ENCODE measurements at regions not wholly inside any gene's neighbourhood (a gene's known extent, or its start where the extent isn't known, plus 50 kb on each side); places are given as distances from the start of the nearest gene placed in this dataset.
"Not testable (repeated sequence)": the region's sequence is repeated elsewhere in the genome, so short reads cannot be mapped to it uniquely, and the experiment has no call there.

- intact Hi-C loops (cut with micrococcal nuclease), result not testable (repeated sequence)
Measured at GRCh38 chrX:140138065-140138464, 172.7 kb upstream of the CXorf66 start.

GRCh38 chrX:140132937-140133336, 167.6 kb upstream of the CXorf66 start:
- no peak overlapping the region for H3K27ac ChIP-seq (ENCODE audit: low read depth, low read length)
- no peak overlapping the region for H3K9ac ChIP-seq (ENCODE audit: low read length)
- intact Hi-C loops (cut with micrococcal nuclease), result no loop called here
- no peaks in the 10 kb centered on the region for H3K9me2 ChIP-seq (ENCODE audit: insufficient read depth)
- H3K4me3 ChIP-seq (replicated peaks in 1 of 2; ENCODE audit: low read depth in 1 of 2, low read length in 2 of 2), result no peak overlapping the region
- CTCF ChIA-PET, result no interaction called here
- RAD21 ChIA-PET (ENCODE audit: low non-redundant PET in 1 of 2, low total read pairs in 2 of 2, uncharacterized antibody in 2 of 2, unreplicated experiment in 2 of 2), result no interaction called here
- no peak overlapping the region for H3K4me2 ChIP-seq (ENCODE audit: low read length)
- H2AFZ ChIP-seq (ENCODE audit: low read depth, low read length, poor library complexity, severe bottlenecking), result no peak overlapping the region
- H3K4me1 ChIP-seq (ENCODE audit: control insufficient read depth in 1 of 2, insufficient read depth in 2 of 2, low read length in 2 of 2), result no peaks in the 10 kb centered on the region
- DNase-seq (ENCODE audit: low read depth, low spot score) (no peak), ATAC-seq (no peak)
- POLR2A ChIA-PET, result no interaction called here
- H3K79me2 ChIP-seq (ENCODE audit: insufficient read depth, low read length), result no peaks in the 10 kb centered on the region
- no peaks in the 10 kb centered on the region for H4K20me1 ChIP-seq (ENCODE audit: insufficient read depth)
- no TSS peak for BruUV-seq (replicated peaks)
- H3K9me3 ChIP-seq (ENCODE audit: control insufficient read depth in 1 of 2, insufficient read depth in 1 of 2, low read depth in 1 of 2, low read length in 2 of 2), result no peaks in the 10 kb centered on the region
- H3K36me3 ChIP-seq (ENCODE audit: control insufficient read depth in 1 of 2, insufficient read depth in 2 of 2, low read length in 2 of 2), result no peaks in the 10 kb centered on the region
- no peaks in the 10 kb centered on the region for H3K27me3 ChIP-seq (ENCODE audit: insufficient read depth, low read length)
- no peak for TF ChIP-seq REST (IDR thresholded peaks at IDR 0.05; ENCODE audit: low read depth)
- no peak for TF ChIP-seq YY1 (IDR thresholded peaks at IDR 0.05; ENCODE audit: extremely low read depth, insufficient replicate concordance, low read depth, low read length)
- no peak for TF ChIP-seq POLR2AphosphoS5 (IDR thresholded peaks at IDR 0.05; ENCODE audit: low read depth, low read length)
- no peak for TF ChIP-seq EGR1 (IDR thresholded peaks at IDR 0.05; ENCODE audit: low read depth)
- TF ChIP-seq ELF1 (IDR thresholded peaks at IDR 0.05; ENCODE audit: borderline replicate concordance, low read depth), result no peak
- no peak for TF ChIP-seq FOSL1 (IDR thresholded peaks at IDR 0.05; ENCODE audit: low read depth)
- no peak for TF ChIP-seq SIN3A (IDR thresholded peaks at IDR 0.05; ENCODE audit: low read depth)
- no peak for TF ChIP-seq EZH2 (IDR thresholded peaks at IDR 0.05)
- no peak for TF ChIP-seq EZH2phosphoT487 (IDR thresholded peaks at IDR 0.05; ENCODE audit: borderline replicate concordance)
- no peak for TF ChIP-seq SRF (IDR thresholded peaks at IDR 0.05; ENCODE audit: low read depth)
- TF ChIP-seq POLR2A (IDR thresholded peaks at IDR 0.05; ENCODE audit: borderline replicate concordance, extremely low read depth, insufficient read depth, insufficient read length), result no peak
- no peak for TF ChIP-seq CEBPB (IDR thresholded peaks at IDR 0.05; ENCODE audit: low read depth)
- TF ChIP-seq ZNF274 (IDR thresholded peaks at IDR 0.05; ENCODE audit: low read depth, low read length), result no peak
- TF ChIP-seq TCF7L2 (IDR thresholded peaks at IDR 0.05; ENCODE audit: borderline replicate concordance, extremely low read depth, insufficient read depth, insufficient read length), result no peak
- TF ChIP-seq JUND (IDR thresholded peaks at IDR 0.05), result no peak
- no peak for TF ChIP-seq CTCF (IDR thresholded peaks at IDR 0.05 in 2 of 3, conservative IDR thresholded peaks at IDR 0.05 in 1 of 3; ENCODE audit: borderline replicate concordance in 1 of 3, insufficient read depth in 1 of 3, low read depth in 2 of 3, low read length in 2 of 3)
- TF ChIP-seq ATF3 (IDR thresholded peaks at IDR 0.05), result no peak

More at GRCh38 chrX:140138065-140138464, 172.7 kb upstream of the CXorf66 start:
- DNase-seq (ENCODE audit: low read depth, low spot score); H3K9me3 ChIP-seq (ENCODE audit: control insufficient read depth in 1 of 2, insufficient read depth in 1 of 2, low read depth in 1 of 2, low read length in 2 of 2); ATAC-seq; H3K4me2 ChIP-seq (ENCODE audit: low read length); H3K27ac ChIP-seq (ENCODE audit: low read depth, low read length); H3K36me3 ChIP-seq (ENCODE audit: control insufficient read depth in 1 of 2, insufficient read depth in 2 of 2, low read length in 2 of 2); H3K79me2 ChIP-seq (ENCODE audit: insufficient read depth, low read length); BruUV-seq (replicated peaks); POLR2A ChIA-PET; H3K9me2 ChIP-seq (ENCODE audit: insufficient read depth); H3K4me3 ChIP-seq (replicated peaks in 1 of 2; ENCODE audit: low read depth in 1 of 2, low read length in 2 of 2); H3K27me3 ChIP-seq (ENCODE audit: insufficient read depth, low read length); H4K20me1 ChIP-seq (ENCODE audit: insufficient read depth); H3K9ac ChIP-seq (ENCODE audit: low read length); H2AFZ ChIP-seq (ENCODE audit: low read depth, low read length, poor library complexity, severe bottlenecking); H3K4me1 ChIP-seq (ENCODE audit: control insufficient read depth in 1 of 2, insufficient read depth in 2 of 2, low read length in 2 of 2); CTCF ChIA-PET; RAD21 ChIA-PET (ENCODE audit: low non-redundant PET in 1 of 2, low total read pairs in 2 of 2, uncharacterized antibody in 2 of 2, unreplicated experiment in 2 of 2): not testable (repeated sequence)

Measured in HCT116 (cell line).